ENCODE measurements at regions not wholly inside any gene's neighbourhood (a gene's known extent, or its start where the extent isn't known, plus 50 kb on each side); places are given as distances from the start of the nearest gene placed in this dataset.

GRCh38 chr1:184242507-184242943, 144.3 kb upstream of the C1orf21 start:
- DNase-seq (ENCODE audit: extremely low spot score, unreplicated experiment), result no peak
- Mint-ChIP-seq H3K4me1 (ENCODE audit: unreplicated experiment) (peaks cover 11% of the 10 kb centered on the region), H3K9me3 (no peaks in the 10 kb centered on the region), H3K36me3 (no peaks in the 10 kb centered on the region), H3K27me3 (peaks cover 4% of the 10 kb centered on the region), H3K27ac (no peak overlapping the region), H3K4me3 (no peak overlapping the region)
- no peak for TF ChIP-seq CTCF (conservative IDR thresholded peaks at IDR 0.05)

- Mint-ChIP-seq H3K4me3 (no peak overlapping the region), H3K27me3 (peaks cover 6% of the 10 kb centered on the region), H3K36me3 (no peaks in the 10 kb centered on the region), H3K4me1 (ENCODE audit: unreplicated experiment) (peaks cover 11% of the 10 kb centered on the region), H3K9me3 (no peaks in the 10 kb centered on the region), H3K27ac (no peak overlapping the region)
- DNase-seq (ENCODE audit: extremely low spot score, unreplicated experiment), result no peak
- no peak for TF ChIP-seq CTCF (conservative IDR thresholded peaks at IDR 0.05)
Observed at GRCh38 chr1:184244962-184245361, 141.9 kb upstream of the C1orf21 start.

- H3K27ac Mint-ChIP-seq, result no peak overlapping the region
- no peaks in the 10 kb centered on the region for H3K9me3 Mint-ChIP-seq
- no peak for TF ChIP-seq CTCF (conservative IDR thresholded peaks at IDR 0.05)
- H3K4me1 Mint-ChIP-seq (ENCODE audit: unreplicated experiment), result peaks cover 4% of the 10 kb centered on the region
- no peak overlapping the region for H3K4me3 Mint-ChIP-seq
- peaks cover 9% of the 10 kb centered on the region for H3K27me3 Mint-ChIP-seq
- H3K36me3 Mint-ChIP-seq, result no peaks in the 10 kb centered on the region
- no peak for DNase-seq (ENCODE audit: extremely low spot score, unreplicated experiment)
Observed at GRCh38 chr1:184247671-184248070, 139.2 kb upstream of the C1orf21 start.

- H3K36me3 Mint-ChIP-seq, result no peaks in the 10 kb centered on the region
- H3K9me3 Mint-ChIP-seq, result peaks cover 11% of the 10 kb centered on the region
- no peak overlapping the region for H3K27ac Mint-ChIP-seq
- H3K4me3 Mint-ChIP-seq, result no peak overlapping the region
- peaks cover 13% of the 10 kb centered on the region for H3K27me3 Mint-ChIP-seq
- no peak for TF ChIP-seq CTCF (conservative IDR thresholded peaks at IDR 0.05)
- no peaks in the 10 kb centered on the region for H3K4me1 Mint-ChIP-seq (ENCODE audit: unreplicated experiment)
- DNase-seq (ENCODE audit: extremely low spot score, unreplicated experiment), result no peak
Observed at GRCh38 chr1:184253921-184254320, 132.9 kb upstream of the C1orf21 start.

- Mint-ChIP-seq H3K4me3 (no peak overlapping the region), H3K36me3 (no peaks in the 10 kb centered on the region), H3K27me3 (peaks cover 13% of the 10 kb centered on the region), H3K4me1 (ENCODE audit: unreplicated experiment) (no peaks in the 10 kb centered on the region), H3K9me3 (peaks cover 11% of the 10 kb centered on the region), H3K27ac (no peak overlapping the region)
- no peak for TF ChIP-seq CTCF (conservative IDR thresholded peaks at IDR 0.05)
- DNase-seq (ENCODE audit: extremely low spot score, unreplicated experiment), result no peak
Observed at GRCh38 chr1:184254849-184255248, 132.0 kb upstream of the C1orf21 start.

GRCh38 chr1:184255560-184255959, 131.3 kb upstream of the C1orf21 start:
- no peak overlapping the region for H3K27ac Mint-ChIP-seq
- H3K36me3 Mint-ChIP-seq, result no peaks in the 10 kb centered on the region
- H3K9me3 Mint-ChIP-seq, result peaks cover 11% of the 10 kb centered on the region
- H3K4me3 Mint-ChIP-seq, result no peak overlapping the region
- H3K4me1 Mint-ChIP-seq (ENCODE audit: unreplicated experiment), result no peaks in the 10 kb centered on the region
- TF ChIP-seq CTCF (conservative IDR thresholded peaks at IDR 0.05), result no peak
- no peak for DNase-seq (ENCODE audit: extremely low spot score, unreplicated experiment)
- peaks cover 13% of the 10 kb centered on the region for H3K27me3 Mint-ChIP-seq
